ENCODE measurements at regions not wholly inside any gene's neighbourhood (a gene's known extent, or its start where the extent isn't known, plus 50 kb on each side); places are given as distances from the start of the nearest gene placed in this dataset.

GRCh38 chrX:117196481-117196880 is 733.7 kb upstream of the CT83 start (continued):
- TF ChIP-seq GABPA (IDR thresholded peaks at IDR 0.05; ENCODE audit: borderline replicate concordance, insufficient read depth, low read length) (no peak), KDM1A (IDR thresholded peaks at IDR 0.05; ENCODE audit: borderline replicate concordance, low read length) (no peak), PHF8 (conservative IDR thresholded peaks at IDR 0.05; ENCODE audit: low read depth, low read length) (no peak)

All from H1 (cell line).